Neural progenitor cell (in vitro differentiated cells): ENCODE measurements at regions not wholly inside any gene's neighbourhood (a gene's known extent, or its start where the extent isn't known, plus 50 kb on each side); places are given as distances from the start of the nearest gene placed in this dataset.

Source experiments
- CTCF ChIP-seq: fragments of 200-600 bp; sonication (generic); IDR thresholded peaks from 2 replicates; pipeline ENCODE4 v1.5.1; 2017; ENCODE audit warnings: antibody characterized with exemption, mild to moderate bottlenecking
- EZH2phosphoT487 ChIP-seq: fragments of 200-600 bp; sonication (generic); IDR thresholded peaks from 2 replicates; pipeline ENCODE4 v1.6.1; 2017; ENCODE audit warnings: antibody characterized with exemption

GRCh38 chr17:77281904-77282367, 141.2 kb downstream of the SEC14L1 start:
- TF ChIP-seq CTCF (no peak), EZH2phosphoT487 (peak; percentile 54)
